ENCODE measurements at regions not wholly inside any gene's neighbourhood (a gene's known extent, or its start where the extent isn't known, plus 50 kb on each side); places are given as distances from the start of the nearest gene placed in this dataset.

DNA sequence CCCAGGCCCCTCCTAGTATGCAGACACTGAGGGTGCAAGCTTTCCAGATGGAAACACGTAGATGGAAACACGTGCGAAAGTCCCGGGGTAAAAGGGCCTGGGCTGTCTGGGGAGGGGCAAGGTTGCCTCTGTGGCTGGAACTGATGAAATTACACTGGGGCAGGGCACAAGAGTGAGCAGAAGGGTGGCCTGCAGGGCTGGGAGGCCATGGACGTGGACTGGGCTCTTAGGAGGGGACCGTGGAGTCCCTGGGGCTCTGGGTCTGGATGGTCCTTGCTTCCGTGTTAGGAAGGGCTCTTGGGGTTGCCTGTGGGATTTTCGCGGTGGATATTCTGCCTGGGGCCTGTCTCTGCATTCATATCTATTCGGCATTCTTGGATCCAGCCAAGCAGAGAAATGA, 63.3 kb downstream of the IRX1 start:
- BruUV-seq (replicated peaks): no TSS peak
- Histone ChIP-seq H3K9me1 (replicated peaks; ENCODE audit: control insufficient read depth, extremely low read depth, insufficient read depth, low read length) (no peaks in the 10 kb centered on the region), H2AFZ (ENCODE audit: low read depth, low read length) (no peak overlapping the region), H3K9me3 (replicated peaks; ENCODE audit: control insufficient read depth, insufficient read depth, low read length) (peaks cover 4% of the 10 kb centered on the region), H3K9ac (replicated peaks; ENCODE audit: extremely low read depth, insufficient read depth, low read length) (no peak overlapping the region), H3K4me1 (ENCODE audit: control insufficient read depth, extremely low read depth, insufficient read depth, low read length) (no peaks in the 10 kb centered on the region), H3K36me3 (ENCODE audit: control insufficient read depth in 2 of 2, extremely low read depth in 1 of 2, insufficient read depth in 2 of 2, low read length in 2 of 2) (no peaks in the 10 kb centered on the region), H3K27ac (ENCODE audit: insufficient read depth, low read depth, low read length) (no peak overlapping the region), H4K20me1 (replicated peaks; ENCODE audit: control insufficient read depth, extremely low read depth, insufficient read depth, low read length) (no peaks in the 10 kb centered on the region), H3K27me3 (ENCODE audit: control insufficient read depth in 2 of 2, insufficient read depth in 2 of 2, low read length in 2 of 2) (no peaks in the 10 kb centered on the region), H3K79me2 (ENCODE audit: control insufficient read depth, insufficient read depth, low read length) (no peaks in the 10 kb centered on the region), H3K4me3 (replicated peaks in 1 of 3; ENCODE audit: insufficient read depth in 1 of 3, low read depth in 1 of 3, low read length in 3 of 3) (no peak overlapping the region), H3K4me2 (ENCODE audit: insufficient read depth, low read length) (no peak overlapping the region)
- intact Hi-C loops (cut with micrococcal nuclease) (no loop called here), dilution Hi-C loops (cut with MboI; ENCODE audit: extremely low pct_ligation_motif_present, low sequenced_read_pairs) (no loop called here)
- ChIA-PET CTCF (no interaction called here), POLR2A (no interaction called here)
- TF ChIP-seq GATA2 (IDR thresholded peaks at IDR 0.05; ENCODE audit: insufficient read depth, insufficient read length, low read depth, low read length) (no peak), JUN (IDR thresholded peaks at IDR 0.05; ENCODE audit: borderline replicate concordance, insufficient read depth, insufficient read length, low read depth) (no peak), EZH2 (IDR thresholded peaks at IDR 0.05; ENCODE audit: borderline replicate concordance, low read depth, low read length, severe bottlenecking) (no peak), FOS (IDR thresholded peaks at IDR 0.05; ENCODE audit: borderline replicate concordance, insufficient read depth, low read length) (no peak), POLR2AphosphoS5 (IDR thresholded peaks at IDR 0.05; ENCODE audit: insufficient read depth, low read depth, low read length) (no peak), MYC (IDR thresholded peaks at IDR 0.05; ENCODE audit: low read depth, low read length) (no peak), POLR2A (IDR thresholded peaks at IDR 0.05; ENCODE audit: low read depth, low read length) (no peak)
- TF ChIP-seq, protein P1, sequence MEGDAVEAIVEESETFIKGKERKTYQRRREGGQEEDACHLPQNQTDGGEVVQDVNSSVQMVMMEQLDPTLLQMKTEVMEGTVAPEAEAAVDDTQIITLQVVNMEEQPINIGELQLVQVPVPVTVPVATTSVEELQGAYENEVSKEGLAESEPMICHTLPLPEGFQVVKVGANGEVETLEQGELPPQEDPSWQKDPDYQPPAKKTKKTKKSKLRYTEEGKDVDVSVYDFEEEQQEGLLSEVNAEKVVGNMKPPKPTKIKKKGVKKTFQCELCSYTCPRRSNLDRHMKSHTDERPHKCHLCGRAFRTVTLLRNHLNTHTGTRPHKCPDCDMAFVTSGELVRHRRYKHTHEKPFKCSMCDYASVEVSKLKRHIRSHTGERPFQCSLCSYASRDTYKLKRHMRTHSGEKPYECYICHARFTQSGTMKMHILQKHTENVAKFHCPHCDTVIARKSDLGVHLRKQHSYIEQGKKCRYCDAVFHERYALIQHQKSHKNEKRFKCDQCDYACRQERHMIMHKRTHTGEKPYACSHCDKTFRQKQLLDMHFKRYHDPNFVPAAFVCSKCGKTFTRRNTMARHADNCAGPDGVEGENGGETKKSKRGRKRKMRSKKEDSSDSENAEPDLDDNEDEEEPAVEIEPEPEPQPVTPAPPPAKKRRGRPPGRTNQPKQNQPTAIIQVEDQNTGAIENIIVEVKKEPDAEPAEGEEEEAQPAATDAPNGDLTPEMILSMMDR (IDR thresholded peaks at IDR 0.05; ENCODE audit: extremely low read depth in 1 of 2, insufficient read depth in 1 of 2, low read depth in 1 of 2, low read length in 2 of 2): no peak
- TF ChIP-seq, protein P2, sequence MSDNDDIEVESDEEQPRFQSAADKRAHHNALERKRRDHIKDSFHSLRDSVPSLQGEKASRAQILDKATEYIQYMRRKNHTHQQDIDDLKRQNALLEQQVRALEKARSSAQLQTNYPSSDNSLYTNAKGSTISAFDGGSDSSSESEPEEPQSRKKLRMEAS (IDR thresholded peaks at IDR 0.05; ENCODE audit: insufficient read depth, insufficient read length): no peak
- FAIRE-seq (no peak), DNase-seq (ENCODE audit: low read depth, low spot score) (no peak)
